Epithelial cell of esophagus (primary cell): ENCODE measurements at regions not wholly inside any gene's neighbourhood (a gene's known extent, or its start where the extent isn't known, plus 50 kb on each side); places are given as distances from the start of the nearest gene placed in this dataset.

ENCODE experiments used
- DNase-seq: peaks from one replicate; pipeline ENCODE4 v3.0.0; 2010; ENCODE audit warnings: low read depth
- H3K4me3 ChIP-seq: 2 replicates; pipeline ENCODE4 v1.5.1; 2011; ENCODE audit warnings: mild to moderate bottlenecking, low read length, control low read depth
- CTCF ChIP-seq: IDR thresholded peaks from 2 replicates; pipeline ENCODE4 v1.5.1; 2011; ENCODE audit warnings: low read depth, mild to moderate bottlenecking, low read length, control low read depth, inconsistent platforms; ENCODE audit not compliant: insufficient read depth; ENCODE audit errors: missing control alignments

- H3K4me3 ChIP-seq, result no peak overlapping the region
These were observed 586.1 kb upstream of the CELF2 start for GRCh38 chr10:10431422-10432066.

GRCh38 chr10:10432296-10433035 is 585.2 kb upstream of the CELF2 start:
- H3K4me3 ChIP-seq, result no peak overlapping the region
- no peak for TF ChIP-seq CTCF
- no peak for DNase-seq

More at GRCh38 chr10:10431422-10432066, 586.1 kb upstream of the CELF2 start:
- no peak for TF ChIP-seq CTCF
- no peak for DNase-seq

- no peak for DNase-seq
- TF ChIP-seq CTCF, result no peak
These were observed 583.4 kb upstream of the CELF2 start for GRCh38 chr10:10434312-10434711.

GRCh38 chr10:10437886-10438285 is 579.8 kb upstream of the CELF2 start:
- no peak for DNase-seq
- no peak for TF ChIP-seq CTCF
- H3K4me3 ChIP-seq, result no peak overlapping the region

More at GRCh38 chr10:10434312-10434711, 583.4 kb upstream of the CELF2 start:
- no peak overlapping the region for H3K4me3 ChIP-seq

GRCh38 chr10:10438335-10439100 is 579.2 kb upstream of the CELF2 start:
- TF ChIP-seq CTCF, result no peak
- no peak for DNase-seq
- no peak overlapping the region for H3K4me3 ChIP-seq

GRCh38 chr10:10456856-10457255 is 560.8 kb upstream of the CELF2 start:
- no peak for DNase-seq
- no peak overlapping the region for H3K4me3 ChIP-seq
- no peak for TF ChIP-seq CTCF
